ENCODE measurements at regions not wholly inside any gene's neighbourhood (a gene's known extent, or its start where the extent isn't known, plus 50 kb on each side); places are given as distances from the start of the nearest gene placed in this dataset.
"Not testable (repeated sequence)": the region's sequence is repeated elsewhere in the genome, so short reads cannot be mapped to it uniquely, and the experiment has no call there.

DNA sequence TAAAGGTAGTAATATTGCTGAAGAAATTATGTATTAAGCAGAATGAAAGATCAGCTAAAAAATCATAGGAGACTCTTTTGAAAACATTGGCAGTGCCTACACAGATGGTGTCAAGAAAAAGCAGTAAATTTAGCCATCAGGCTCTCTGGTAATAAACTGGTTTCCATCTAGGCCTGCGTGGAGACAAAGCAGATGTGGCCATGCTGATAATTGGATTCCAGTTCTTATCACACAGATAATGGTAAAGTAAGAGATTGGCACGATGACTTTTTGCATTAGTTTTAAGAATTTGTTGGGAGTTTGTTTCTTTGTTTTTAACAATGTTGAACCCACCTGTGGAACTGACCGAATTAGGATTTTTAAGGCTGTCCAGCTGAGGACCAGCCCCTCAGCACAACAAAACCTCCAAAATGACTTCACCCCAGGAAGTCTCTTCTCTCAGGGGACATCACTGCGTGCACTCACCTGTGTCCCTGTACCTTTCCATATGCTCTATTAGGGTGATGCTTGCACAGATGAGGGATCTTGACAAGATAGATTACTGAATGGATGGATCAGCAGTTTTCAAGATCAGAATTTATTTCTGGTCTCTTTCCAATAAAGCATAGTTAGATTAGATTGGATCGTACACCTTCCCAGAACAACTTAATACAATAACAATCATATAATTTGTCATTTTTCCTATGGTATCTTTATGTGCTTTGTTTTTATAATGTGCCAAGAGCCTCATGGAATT is 69.1 kb upstream of the DNAJC10 start:
- DNase-seq: no peak

DNA sequence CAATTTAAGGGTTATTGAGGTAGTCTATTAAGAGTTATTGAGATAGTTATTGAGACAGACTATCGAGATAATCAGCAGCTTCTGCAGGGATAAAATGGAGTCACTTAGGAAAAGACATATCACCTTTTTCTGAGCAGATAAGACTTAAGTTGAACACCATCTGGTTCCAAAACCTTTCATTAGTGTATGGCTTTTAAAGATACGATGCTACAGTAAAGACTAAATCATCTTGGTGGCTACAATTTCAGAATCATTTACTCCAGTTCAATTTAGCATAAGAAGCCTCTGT is 68.6 kb upstream of the DNAJC10 start:
- no peak for DNase-seq

DNA sequence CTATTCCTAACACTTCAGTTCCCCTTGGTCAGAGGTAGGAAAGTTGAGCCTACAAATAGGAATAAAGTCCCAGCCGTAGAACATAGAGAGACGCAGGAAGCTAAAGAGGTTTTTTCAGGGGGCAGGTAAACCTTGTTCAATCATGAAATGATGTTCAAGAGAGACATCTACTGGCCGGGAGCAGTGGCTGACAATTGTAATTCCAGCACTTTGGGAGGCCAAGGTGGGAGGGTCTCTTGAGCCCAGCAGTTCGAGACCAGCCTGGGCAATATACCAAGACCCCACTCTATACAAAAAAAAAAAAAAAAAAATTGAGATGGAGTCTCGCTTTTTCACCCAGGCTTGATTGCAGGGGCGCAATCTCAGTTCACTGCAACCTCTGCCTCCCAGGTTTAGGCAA is 66.7 kb upstream of the DNAJC10 start:
- DNase-seq: no peak

DNA sequence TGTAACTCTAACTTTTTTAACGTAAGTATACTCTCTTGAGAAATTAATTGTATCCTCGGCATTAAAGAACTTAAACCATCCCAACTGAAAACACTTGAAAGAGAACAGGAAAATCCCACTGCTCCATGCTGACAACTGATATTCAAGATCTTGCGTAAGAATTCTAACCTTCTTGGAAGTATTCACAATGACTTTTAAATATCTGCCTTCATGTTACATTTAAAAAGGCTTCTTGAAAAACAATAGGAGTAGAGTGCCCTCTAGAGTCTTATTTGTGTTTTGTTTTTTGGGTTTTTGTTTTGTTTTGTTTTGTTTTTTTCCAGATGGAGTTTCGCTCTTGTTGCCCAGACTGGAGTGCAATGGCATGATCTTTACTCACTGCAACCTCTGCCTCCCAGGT is 65.4 kb upstream of the DNAJC10 start:
- no peak for DNase-seq

DNA sequence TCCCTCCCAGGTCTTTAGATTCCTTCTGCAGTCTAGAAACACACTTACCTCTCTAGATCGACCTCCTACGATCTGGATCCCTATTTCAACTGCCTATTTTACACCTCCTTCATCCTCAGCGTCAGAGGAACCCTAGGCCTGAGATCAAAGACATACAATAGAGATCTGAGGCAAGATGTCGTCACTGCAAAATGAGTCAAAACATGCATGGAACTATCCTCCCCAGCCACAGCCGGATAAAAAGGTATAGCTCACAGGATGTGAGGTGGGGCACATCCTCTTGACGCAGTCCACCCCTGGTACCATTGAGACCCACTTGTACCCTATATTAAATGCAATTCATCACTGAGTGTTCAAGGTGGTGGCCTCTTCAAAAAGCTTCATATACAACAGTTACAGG is 63.7 kb upstream of the DNAJC10 start:
- DNase-seq: no peak

DNA sequence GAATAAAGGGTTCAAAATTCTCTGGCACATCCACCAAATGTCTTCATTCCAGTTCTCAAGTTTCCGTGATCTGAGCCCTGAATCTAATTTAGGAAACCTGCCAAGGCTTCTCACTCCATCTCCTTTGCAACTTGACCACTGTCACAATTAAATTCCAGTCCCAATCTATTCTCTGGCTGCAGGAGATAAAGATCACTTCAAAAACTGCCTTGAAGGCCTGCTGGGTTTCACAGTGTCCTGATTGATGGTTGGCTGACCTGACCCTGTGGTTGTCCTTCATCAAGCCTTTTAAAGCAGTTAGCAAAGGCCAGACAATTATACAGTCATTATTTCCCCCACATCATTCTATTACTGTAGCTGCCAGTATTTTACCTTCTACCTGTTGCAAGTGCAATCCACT is 60.3 kb upstream of the DNAJC10 start:
- DNase-seq: no peak

DNA sequence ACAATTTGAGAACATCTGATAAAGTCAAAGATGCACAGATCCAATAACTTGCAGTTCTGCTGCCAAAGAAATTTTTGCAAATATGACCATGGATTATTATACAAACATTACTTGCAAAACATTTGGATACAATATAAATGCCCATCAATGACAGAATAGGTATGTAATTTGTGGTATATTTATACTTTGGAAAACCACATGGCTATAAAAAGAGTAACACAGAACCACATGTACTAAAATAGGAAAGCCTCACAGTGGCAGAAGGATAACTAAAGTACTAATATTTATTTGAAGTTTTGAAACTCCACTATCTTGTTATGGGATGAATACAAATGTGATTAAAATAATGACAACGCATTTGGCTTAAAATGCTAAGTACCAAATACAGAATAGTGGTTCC is 51.8 kb upstream of the DNAJC10 start:
- DNase-seq: no peak

DNA sequence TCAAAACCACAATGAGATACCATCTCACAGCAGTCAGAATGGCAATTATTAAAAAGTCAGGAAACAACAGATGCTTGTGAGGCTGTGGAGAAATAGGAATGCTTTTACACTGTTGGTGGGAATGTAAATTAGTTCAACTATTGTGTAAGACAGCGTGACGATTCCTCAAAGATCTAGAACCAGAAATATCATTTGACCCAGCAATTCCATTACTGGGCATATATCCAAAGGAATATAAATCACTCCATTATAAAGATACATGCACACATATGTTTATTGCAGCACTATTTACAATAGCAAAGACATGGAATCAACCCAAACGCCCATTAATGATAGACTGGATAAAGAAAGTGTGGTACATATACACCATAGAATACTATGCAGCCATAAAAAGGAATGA is 50.6 kb upstream of the DNAJC10 start:
- not testable (repeated sequence) for DNase-seq

All from stimulated activated CD4-positive, alpha-beta T cell treated with anti-CD3 and anti-CD28 coated beads, Interleukin-2, amount 100 ng/mL, for 24 hours (primary cell).